GM19463 (cell line): ENCODE measurements at regions not wholly inside any gene's neighbourhood (a gene's known extent, or its start where the extent isn't known, plus 50 kb on each side); places are given as distances from the start of the nearest gene placed in this dataset.
"Not testable (repeated sequence)": the region's sequence is repeated elsewhere in the genome, so short reads cannot be mapped to it uniquely, and the experiment has no call there.

Experiments used
- ATAC-seq: cut with Tn5 transposase; IDR thresholded peaks from one replicate; pipeline ENCODE4 v1.9.1; 2021; ENCODE audit warnings: mild to moderate bottlenecking, moderate library complexity; ENCODE audit not compliant: unreplicated experiment

DNA sequence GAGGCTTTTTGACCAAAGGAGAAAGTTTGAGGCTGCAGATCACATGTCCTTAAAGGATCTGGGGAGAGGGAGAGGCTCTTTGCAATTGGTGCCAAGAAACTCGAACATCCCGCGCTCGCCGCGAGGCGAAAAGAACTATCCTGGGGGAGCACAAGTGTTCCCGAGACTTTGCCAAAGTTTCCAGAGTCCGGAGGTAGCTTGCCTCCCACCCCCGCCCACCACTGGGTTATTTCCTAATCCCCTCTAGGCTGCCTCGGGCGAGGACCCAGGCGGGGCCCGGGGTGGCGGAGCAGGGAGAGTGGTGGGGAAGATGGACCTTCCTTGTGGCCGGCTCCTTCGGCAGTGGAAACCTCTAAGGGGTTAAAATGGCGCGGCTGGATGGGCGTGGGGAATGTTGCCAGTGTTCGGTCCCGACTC is 114.5 kb downstream of the KCNRG start:
- ATAC-seq, result no peak

DNA sequence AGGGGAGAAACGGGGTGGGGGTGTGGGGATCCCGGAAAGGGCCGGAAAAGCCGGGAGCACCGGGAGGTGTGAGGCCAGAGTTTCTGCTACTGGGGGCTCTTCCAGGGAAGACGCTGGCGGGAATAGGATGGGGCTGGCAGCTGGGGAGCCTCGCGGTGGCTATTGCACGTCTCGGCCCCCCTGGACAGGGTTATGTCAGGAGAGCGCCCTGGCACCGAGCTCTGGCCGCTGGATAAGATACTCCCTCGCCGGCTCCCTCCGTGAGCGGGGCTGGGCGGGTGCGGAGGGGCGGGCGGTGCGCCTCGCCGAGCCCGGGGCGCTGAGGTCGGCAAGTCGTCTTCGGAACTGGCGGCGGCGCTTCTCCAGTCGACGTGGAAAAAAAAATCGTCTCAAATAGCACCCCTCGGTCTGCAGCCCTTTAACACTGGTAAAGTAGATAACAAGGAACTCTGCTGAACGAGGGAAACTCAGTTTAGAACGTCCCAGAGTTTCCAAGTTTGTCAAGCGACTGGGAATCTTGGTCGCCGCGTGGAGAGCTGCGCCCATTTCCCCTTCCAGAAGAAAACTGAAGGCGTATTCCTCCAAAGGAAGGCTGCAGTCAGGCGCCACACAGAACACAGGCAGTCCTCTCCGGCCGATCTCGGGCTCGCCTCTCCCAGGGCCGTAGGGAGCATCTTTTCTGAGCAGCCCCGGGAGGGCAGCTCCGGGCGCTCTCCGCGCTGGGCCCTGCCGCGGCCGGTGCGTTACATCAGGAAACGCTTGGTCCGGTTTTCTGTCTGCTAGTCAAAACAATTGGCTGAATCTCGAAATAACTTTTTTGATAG is 115.1 kb downstream of the KCNRG start:
- no peak for ATAC-seq

DNA sequence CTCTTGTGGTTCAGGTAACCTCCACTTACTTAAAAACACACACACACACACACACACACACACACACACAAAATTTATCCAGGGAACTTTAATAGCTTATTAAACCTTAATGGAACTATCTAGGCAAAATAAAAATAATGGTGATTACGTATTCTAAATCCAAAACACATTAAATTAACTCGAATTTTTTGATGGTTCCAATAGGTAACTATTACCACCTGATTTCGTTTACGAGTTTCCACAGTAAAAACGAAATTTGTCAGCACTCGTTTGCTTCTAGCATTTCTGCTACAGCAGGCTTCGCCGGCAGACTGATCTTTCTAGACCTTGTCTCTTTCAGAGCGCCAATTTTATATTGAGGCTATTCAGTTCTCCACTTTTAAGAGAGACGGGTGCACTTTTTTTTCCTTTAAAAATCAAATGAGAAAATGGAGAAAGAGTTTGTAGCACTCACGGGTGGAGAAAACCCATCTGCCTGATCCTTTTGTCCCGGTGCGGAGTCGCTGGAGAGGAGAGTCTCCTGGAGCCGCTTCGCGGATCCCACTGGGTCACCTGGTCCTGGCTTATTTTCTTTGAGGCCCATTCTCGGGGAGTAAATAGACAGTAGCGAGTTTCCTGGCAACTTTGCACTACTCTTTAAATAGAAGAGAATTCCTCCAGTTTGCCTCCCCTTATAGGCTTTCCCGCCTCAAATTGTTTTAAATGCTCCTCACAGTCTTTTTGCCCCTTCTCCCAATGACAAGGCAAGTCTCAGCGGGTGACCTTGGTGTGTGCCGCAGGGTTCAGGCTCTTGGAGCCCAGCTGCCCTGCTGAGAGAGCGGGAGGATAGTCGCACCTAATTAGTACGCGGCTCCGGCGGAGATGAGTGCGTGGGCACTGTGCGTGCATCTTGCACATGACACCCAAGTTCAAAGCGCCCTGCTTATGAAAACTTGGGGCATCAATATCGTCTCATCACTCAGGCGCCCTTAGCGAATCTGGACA is 117.0 kb downstream of the KCNRG start:
- ATAC-seq, result no peak

DNA sequence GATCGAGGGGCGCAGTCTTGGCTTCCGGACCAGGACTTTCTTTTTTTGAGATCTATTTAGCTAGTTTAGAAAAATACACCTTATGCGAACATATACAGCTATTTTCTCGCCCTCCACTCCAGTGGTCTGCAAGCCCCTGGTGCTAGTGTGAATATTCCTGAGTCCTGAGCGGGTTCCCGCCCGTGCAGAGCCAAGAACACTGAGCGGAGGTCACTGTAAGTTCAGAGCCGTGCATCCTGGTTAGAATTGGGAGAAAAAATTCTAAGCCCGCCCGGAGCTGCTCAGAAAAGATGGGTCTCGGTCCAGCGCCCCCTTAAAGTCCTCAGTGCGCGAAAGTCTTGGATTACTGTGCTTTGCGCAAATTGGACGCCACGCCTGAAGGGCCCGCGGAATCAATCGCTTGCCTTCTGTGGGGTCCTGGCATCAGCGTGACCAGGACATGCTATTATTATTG is 117.7 kb downstream of the KCNRG start:
- no peak for ATAC-seq

DNA sequence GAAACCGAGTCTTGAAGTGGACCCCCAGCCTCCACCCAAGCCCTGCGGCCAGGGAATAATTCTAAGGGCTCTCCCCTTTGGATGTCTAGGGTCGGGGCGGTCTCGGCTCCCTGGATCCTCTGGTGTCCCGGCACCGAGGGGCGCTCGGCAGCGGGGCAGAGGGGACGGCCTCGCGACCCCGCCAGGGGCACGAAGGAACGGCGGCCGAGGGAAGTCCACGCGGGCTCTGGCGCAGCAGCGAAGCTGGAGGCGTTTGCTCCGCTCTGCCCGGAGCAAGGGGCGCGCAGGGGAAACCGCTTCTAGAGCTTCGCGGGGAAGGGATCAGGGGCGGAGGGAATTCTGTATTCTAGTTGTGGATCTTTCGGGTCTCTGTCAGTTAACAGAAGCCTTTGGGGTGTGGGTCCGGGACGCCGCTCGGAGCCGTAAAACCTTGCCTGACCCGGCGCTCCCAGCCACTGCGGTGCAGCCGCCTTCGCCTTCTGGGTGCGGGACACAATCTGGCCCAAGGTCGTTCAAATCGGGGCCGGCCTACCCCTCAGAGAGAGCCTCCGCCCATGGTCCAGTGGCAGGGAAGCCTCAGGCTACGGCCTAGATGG is 118.2 kb downstream of the KCNRG start:
- no peak for ATAC-seq

DNA sequence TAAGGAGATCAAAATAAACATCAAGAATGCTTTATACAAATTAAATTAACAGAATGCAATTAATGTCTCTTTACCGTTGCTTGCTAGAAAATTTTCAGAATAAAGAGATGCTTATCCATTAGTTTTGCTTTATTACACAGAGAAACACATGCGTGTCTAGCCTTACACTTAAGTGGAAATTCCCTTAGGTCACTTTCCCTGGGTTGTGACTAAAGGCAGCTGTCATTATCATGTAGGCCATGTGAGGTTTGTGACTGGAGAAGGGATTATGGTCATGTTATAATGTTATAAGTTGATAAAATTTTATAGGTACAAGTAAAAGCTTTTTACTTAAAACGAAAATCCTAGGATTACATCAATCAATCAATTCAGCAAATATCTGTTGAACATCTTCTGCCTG is 121.0 kb downstream of the KCNRG start:
- no peak for ATAC-seq

DNA sequence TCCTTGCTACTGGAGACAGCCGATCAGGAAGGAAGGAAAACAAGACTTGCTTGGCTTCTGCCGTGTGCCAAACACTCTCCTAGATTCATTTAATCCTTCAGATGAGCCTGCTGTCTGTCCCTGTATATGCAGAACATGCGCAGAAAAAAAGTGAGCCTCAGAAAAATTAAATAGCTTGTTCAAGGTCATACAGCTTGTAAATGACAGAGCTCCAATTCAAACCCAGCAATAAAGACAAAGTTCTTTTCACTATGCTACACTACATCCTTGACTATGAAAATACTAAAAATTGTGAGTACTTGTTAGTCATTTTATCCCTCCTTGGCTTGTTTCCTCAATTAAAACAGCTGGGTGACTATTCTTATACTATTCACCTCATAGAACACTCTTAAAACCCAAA is 121.4 kb downstream of the KCNRG start:
- no peak for ATAC-seq

DNA sequence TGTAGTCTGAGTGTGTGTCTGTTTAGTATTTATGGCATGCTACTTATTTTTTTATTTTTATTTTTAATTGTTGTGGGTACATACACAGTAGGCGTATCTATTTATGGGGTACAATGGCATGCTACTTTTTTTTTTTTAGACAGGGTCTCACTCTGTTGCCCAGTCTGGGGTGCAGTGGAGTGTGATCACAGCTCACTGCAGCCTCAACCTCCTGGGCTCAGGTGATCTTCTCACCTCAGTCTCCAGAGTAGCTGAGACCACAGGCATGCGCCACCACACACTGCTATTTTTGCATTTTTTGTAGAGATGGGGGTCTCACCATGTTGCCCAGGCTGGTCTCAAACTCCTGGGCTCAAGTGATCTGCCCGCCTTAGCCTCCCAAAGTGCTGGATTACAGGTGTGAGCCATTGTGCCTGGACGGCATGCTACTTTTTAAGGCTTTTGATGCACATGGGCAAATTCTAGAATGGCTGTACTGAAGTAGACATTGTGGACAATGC is 124.2 kb downstream of the KCNRG start:
- not testable (repeated sequence) for ATAC-seq

DNA sequence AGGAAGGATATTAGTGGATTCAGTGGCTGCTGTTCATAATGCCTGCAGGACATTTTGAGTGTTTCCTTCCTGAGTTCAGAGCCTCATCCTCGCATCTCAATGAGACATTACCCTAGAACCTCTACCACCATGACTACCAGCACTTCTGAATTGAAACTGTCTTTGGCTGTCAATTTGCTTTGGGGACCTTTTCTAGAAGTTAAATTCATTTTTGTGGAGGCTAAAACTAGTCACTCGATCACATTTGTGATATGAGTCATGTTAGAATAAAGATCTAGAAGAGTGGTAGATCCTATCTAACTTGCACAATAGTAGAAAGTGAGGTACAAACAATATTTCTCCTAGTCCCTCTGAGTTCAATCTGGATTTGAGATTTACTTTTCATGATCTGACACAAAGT is 124.9 kb downstream of the KCNRG start:
- ATAC-seq, result no peak

DNA sequence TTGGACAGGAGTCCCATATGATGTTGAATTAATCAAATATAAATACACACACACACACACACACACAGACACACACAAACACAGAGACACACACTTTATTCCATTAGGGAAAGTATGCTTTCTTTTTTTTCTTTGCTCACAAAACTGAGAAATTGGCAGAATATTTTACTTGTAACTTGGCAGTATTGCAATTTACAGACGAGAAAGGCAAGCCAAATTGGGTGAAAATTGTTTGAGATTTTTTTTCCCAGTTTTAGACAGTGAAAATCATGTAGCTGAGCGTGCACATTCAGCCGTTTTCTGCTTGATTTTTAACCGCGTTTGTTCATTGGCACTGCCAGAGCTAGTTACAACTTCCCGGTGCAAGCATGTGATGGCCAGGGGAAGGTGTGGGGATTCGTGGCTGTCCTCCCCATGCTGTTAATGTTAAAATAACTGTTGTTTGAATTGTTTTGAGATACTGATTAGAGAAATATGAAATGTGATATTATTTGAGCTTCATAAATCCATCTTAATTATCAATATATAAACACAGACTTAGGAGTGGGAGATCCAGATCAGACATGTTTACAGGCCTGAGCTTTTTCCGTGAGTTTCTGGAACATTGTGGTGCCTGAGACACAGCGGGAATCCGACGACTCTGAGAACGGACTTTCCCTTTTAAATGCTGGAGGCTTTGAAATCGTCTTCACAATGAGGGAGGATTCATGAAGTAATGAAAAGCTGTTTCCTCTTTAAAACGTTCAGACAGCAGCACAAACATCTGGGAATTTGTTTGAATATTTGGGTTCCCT is 125.5 kb downstream of the KCNRG start:
- ATAC-seq, result no peak

DNA sequence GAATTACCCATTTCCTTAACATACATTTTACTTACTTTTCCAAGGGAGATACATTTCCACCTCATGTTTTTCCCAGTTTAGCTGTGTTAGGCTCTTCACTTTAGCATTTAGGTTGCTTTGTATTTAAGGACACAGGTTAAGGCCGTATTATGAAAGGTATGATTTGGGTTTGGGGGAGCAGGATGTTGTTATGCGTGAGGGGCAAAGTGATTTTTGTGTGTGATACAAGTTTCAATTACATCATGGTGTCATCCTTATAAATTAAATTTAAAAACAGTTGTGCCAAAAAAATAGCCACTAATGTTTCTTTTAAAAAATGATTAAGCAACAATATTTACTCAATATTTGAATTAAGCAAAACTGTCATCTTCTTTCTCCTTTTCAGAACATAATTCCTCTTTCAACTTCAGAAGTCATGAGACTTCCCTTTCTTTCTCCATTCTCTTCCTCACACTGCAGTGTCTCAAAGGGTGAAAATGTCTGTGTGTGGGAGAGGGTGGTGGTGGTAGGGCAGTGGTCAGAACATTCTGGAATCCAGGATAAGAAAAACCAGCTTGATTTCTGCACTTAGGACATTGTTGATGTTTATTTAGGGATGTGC is 126.2 kb downstream of the KCNRG start:
- ATAC-seq, result no peak

DNA sequence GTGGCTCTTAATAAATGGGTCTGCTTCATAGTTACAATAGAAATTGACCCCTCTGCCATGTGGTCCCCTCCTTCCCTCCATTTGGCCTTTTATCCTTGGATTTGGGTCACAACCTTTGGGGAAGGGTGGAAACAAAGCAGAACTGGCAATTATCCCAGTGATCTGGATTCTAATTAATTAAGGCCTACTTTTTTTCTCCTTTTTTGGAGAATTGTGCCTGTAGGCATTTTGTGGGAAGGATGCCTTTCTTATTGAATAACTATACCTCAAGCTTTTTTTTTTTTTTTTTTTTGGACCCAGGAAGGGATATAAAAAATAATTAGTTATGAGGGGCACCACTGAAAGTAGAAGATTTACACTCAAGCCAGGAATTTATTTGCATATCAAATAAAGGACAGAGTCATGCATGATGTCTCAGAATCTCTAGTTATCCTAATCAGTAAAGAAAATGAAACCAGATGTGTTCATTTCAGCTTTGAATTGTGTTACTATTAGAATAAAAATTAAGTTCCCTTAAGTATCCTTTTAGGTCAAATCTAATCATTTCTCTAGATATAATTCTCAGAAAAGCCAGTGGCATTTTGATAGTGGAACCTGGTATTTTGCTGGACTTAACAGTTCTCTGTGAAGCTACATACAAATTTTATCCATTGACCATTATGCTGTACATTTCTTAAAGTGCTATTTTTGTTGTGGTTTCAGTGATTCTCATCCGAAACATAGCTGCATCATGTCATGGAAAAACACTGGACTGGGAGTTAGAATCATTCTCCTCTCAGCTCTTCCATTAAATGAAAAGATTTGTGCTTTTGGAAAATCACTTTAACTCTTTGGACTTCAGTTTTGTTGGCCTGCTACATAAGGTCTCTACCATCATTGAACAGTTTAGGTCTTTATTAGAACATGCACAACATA is 129.3 kb downstream of the KCNRG start:
- no peak for ATAC-seq

DNA sequence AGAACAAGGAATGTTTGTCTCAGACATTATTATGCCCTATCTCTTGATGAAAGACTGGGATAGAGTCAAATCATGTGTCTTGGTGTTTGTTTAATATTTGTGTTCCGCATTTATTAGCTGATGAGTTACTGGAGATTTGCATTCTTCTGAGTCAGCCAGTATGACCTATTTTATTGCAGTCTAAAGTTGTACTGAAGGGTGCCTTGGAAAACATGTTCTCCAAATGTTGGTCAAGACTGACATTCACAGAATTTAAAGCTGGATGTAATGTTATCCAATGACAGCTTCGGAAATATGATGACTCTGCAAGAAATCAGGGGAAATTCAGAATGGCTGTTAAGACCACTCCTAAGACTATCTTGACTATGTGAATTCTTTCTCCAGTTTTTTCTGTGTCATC is 134.0 kb downstream of the KCNRG start:
- no peak for ATAC-seq

DNA sequence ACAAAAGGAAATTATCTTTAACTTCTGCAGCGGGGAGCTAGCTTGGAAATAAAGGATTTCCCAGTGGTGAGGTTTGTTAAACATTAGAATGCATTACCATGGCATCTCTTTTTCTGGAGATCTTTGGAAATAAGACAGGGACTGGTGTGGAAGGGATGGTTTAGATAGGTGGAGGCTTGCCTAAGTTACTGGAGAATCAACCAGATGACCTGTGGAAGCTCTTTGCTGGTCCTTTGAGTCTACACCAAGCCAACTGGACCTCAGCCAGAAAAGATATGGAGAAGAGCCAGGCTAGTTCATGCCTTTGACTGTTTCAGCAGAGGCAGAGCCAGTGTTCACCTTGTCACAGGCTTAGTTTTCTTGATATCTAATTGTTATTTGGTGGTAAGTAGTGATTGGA is 134.7 kb downstream of the KCNRG start:
- no peak for ATAC-seq

DNA sequence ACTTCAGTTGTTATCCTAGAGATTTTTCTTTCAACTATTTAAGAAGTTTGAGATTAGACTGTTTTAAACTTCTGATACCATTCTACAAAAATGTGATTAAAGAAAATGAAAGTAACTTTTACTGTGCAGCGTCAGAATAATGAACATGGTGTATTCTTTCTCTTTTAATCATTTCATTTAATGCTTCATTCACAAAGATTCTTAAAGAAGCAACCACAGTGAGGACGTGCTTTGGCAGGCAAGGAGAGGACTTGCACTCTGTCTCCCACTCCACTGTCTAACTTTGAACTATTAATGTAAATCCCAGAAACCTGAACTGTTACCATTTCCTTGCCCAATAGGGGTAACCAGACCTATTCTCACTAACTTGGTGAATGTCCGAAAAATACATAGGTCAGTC is 137.0 kb downstream of the KCNRG start:
- ATAC-seq, result no peak

DNA sequence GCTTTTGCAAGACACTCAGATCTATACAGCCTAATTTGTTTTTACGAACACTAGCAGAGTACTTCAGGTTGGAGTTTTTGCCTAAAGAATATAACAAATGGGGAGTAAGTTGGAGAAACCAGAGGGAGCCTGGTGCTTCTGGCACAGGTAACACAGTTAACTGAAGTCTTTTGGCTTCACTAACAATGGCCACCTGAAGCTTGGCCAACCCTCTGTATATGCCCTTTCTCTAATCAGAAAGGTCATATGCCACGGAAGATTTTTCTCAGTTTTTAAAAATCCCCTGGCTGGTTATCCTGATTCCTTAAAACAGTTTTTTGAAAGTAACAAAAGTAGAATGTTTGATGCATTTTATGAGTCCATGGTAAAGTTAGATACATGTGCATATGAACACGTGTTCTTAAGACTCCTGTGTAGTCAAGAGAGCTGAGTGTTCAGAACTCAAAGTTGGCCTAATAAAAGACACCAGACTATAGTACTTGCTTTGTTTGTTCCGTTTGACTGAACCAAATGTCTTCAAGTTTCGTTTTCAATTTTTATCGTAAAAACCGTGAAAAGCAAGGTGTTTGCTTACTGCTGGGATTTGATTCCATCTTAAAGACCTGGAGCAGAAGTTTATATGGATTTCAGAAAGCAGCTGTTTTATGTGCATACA is 137.5 kb downstream of the KCNRG start:
- peak; percentile 56 for ATAC-seq

DNA sequence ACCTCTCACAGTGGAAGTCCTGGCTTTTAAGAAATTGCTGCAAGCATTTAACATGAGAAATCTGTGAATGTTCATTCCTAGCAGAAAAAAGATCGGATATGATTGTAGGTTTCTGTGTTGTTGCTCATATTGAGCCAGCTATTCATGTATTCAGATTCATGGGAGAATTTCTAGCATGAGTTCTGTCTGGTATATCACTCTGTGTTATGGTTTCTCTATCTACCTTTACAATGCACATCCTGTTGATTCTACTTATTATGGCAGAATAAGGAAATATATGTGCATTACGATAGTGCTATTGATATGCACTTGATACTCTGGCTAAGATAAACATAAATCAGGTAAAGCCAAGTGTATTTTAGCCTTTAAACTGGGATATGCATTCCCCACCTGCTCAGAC is 138.2 kb downstream of the KCNRG start:
- ATAC-seq, result no peak

DNA sequence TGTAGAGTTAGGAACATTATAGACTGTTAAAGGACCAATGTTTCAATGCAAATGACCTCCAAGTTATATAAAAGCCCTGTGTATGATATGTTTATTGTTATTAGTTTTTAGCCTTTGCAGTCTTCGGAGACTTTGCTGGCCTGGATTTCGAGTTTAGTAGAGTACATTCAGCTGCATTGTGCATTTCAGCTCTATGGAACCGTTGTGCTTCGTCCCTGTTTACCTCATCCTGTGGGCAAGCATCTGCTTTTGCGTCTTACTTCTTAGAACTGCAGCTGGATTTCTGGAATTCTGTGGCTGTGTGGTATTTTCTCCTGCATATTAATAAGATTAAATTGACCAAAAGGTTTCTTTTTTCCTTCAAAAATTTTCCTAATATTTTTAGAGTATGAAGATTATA is 138.6 kb downstream of the KCNRG start:
- ATAC-seq, result no peak
